ENCODE measurements at regions not wholly inside any gene's neighbourhood (a gene's known extent, or its start where the extent isn't known, plus 50 kb on each side); places are given as distances from the start of the nearest gene placed in this dataset.

- TF ChIP-seq EZH2 (IDR thresholded peaks at IDR 0.05): no peak
- TF ChIP-seq ZBTB33 (IDR thresholded peaks at IDR 0.05; ENCODE audit: extremely low read depth, insufficient replicate concordance, low read length): no peak
- TF ChIP-seq EGR1 (IDR thresholded peaks at IDR 0.05; ENCODE audit: low read depth): no peak
These were observed 550.0 kb upstream of the SALL1 start for GRCh38 chr16:51701025-51701424.
